Activated CD8-positive, alpha-beta memory T cell treated with anti-CD3 and anti-CD28 coated beads for 48 hours (primary cell): ENCODE measurements at regions not wholly inside any gene's neighbourhood (a gene's known extent, or its start where the extent isn't known, plus 50 kb on each side); places are given as distances from the start of the nearest gene placed in this dataset.

Source experiments
- DNase-seq, 3 experiments: peaks; one replicate each; pipeline ENCODE4 v3.0.0-alpha.2; 2020; ENCODE audit warnings: low read depth in 2 of 3, low spot score in 2 of 3

- no peak for DNase-seq
These were observed 96.8 kb upstream of the LPP start for GRCh38 chr3:188057124-188057523.

- no peak for DNase-seq
These were observed 95.3 kb upstream of the LPP start for GRCh38 chr3:188058569-188059184.

GRCh38 chr3:188059351-188059750 is 94.6 kb upstream of the LPP start:
- no peak for DNase-seq

- no peak for DNase-seq
These were observed 93.6 kb upstream of the LPP start for GRCh38 chr3:188060264-188060835.

GRCh38 chr3:188060840-188061544 is 93.0 kb upstream of the LPP start:
- DNase-seq: peak in 2 of 3 experiments; percentile 22 to 23

- DNase-seq: no peak
These were observed 91.7 kb upstream of the LPP start for GRCh38 chr3:188062216-188062615.

GRCh38 chr3:188064831-188065493 is 89.0 kb upstream of the LPP start:
- DNase-seq: no peak

GRCh38 chr3:188066141-188066540 is 87.8 kb upstream of the LPP start:
- DNase-seq: no peak

GRCh38 chr3:188067932-188068331 is 86.0 kb upstream of the LPP start:
- no peak for DNase-seq

GRCh38 chr3:188068342-188068741 is 85.6 kb upstream of the LPP start:
- DNase-seq: no peak

GRCh38 chr3:188071636-188072035 is 82.3 kb upstream of the LPP start:
- DNase-seq: no peak

- no peak for DNase-seq
These were observed 77.8 kb upstream of the LPP start for GRCh38 chr3:188076176-188076575.

GRCh38 chr3:188077160-188077799 is 76.7 kb upstream of the LPP start:
- no peak for DNase-seq

GRCh38 chr3:188080091-188080490 is 73.9 kb upstream of the LPP start:
- no peak for DNase-seq

GRCh38 chr3:188082031-188082430 is 71.9 kb upstream of the LPP start:
- no peak for DNase-seq

GRCh38 chr3:188082450-188082849 is 71.5 kb upstream of the LPP start:
- DNase-seq: no peak

- no peak for DNase-seq
These were observed 70.9 kb upstream of the LPP start for GRCh38 chr3:188083011-188083410.

GRCh38 chr3:188084752-188085583 is 69.0 kb upstream of the LPP start:
- DNase-seq: no peak

- no peak for DNase-seq
These were observed 68.1 kb upstream of the LPP start for GRCh38 chr3:188085584-188086560.
